ENCODE measurements at regions not wholly inside any gene's neighbourhood (a gene's known extent, or its start where the extent isn't known, plus 50 kb on each side); places are given as distances from the start of the nearest gene placed in this dataset.

DNA sequence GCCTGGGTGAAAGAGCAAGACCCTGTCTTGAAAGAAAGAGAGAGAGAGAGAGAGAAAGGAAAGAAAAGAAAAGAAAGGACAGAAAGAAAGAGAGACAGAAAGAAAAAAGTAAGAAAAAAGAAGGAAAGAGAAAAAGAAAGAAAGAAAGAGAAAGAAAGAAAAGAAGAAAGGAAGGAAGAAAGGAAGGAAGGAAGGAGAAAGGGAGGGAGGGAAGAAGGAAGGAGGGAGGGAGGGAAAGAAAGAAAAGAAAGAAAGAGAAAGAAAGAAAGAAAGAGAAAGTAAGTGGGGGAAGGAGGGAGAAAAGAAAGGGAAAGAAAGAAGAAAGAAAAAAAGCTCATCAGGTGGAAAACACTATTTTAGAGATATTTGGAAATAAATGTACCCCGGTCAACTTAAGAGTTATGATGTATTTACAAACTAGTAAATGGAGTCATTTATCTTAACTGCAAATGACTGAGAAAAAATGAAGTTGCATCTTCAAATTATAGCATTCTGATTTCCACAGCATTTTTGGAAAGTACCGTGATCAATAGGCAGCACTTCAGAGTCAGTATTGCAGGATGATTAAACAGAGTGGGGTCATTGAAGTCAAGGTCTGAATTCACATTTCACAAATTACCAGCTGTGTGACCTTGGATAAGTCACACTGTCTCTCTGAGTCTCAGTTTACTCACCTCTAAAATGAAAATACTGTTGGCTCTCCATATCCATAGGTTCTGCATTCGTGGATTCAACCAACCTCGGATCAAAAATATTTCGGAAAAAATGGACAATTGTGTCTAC is 64.1 kb upstream of the SMAD1 start:
- H3K4me1 ChIP-seq (ENCODE audit: control insufficient read depth, insufficient read depth, low read length): no peaks in the 10 kb centered on the region
- no peak for DNase-seq (ENCODE audit: low read depth, low spot score)
- no peaks in the 10 kb centered on the region for H4K20me1 ChIP-seq (ENCODE audit: control insufficient read depth, insufficient read depth)
- no peak for ATAC-seq
- POLR2A ChIA-PET: no interaction called here
- no TSS peak for BruUV-seq (replicated peaks)
- intact Hi-C loops (cut with micrococcal nuclease; ENCODE audit: unreplicated experiment): no loop called here
- CTCF ChIA-PET: no interaction called here
- no peak overlapping the region for H3K4me3 ChIP-seq
- SMC1A ChIA-PET (ENCODE audit: uncharacterized antibody, unreplicated experiment): interaction anchor here (0.6 kb wide), 1 partner anchor 20 kb away, joined by 3 read pairs; no protein-coding TSS in a partner anchor
- H3K4me2 ChIP-seq (ENCODE audit: control insufficient read depth, insufficient read depth): no peak overlapping the region
- no peaks in the 10 kb centered on the region for H3K36me3 ChIP-seq (ENCODE audit: control insufficient read depth in 2 of 2, insufficient read depth in 2 of 2, low read length in 1 of 2)
- no peak overlapping the region for H2AFZ ChIP-seq (ENCODE audit: control insufficient read depth, low read depth, low read length)
- RAD21 ChIA-PET (ENCODE audit: unreplicated experiment): no interaction called here
- no peaks in the 10 kb centered on the region for H3K27me3 ChIP-seq (replicated peaks in 1 of 2; ENCODE audit: control insufficient read depth in 2 of 2, insufficient read depth in 2 of 2, low read length in 1 of 2)
- no peak overlapping the region for H3K27ac ChIP-seq (ENCODE audit: control insufficient read depth, insufficient read depth)
- WGBS (ENCODE audit: insufficient coverage, insufficient replicate concordance, low lambda C conversion rate, missing lambda C conversion rate): 58% methylated on average over 5 of the region's 5 CpGs
- H3K9me3 ChIP-seq (replicated peaks; ENCODE audit: control insufficient read depth, insufficient read depth, low read length): no peaks in the 10 kb centered on the region; the same call in 2 of the 3 replicates
- no peaks in the 10 kb centered on the region for H3K79me2 ChIP-seq (ENCODE audit: control insufficient read depth, insufficient read depth, low read length)
- no peak for FAIRE-seq
- in situ Hi-C loops (cut with MboI): no loop called here
- no peak overlapping the region for H3K9ac ChIP-seq (ENCODE audit: control insufficient read depth, insufficient read depth, low read length)
- no peak for TF ChIP-seq CEBPZ (IDR thresholded peaks at IDR 0.05; ENCODE audit: low read depth, low read length)
- TF ChIP-seq ASH2L (IDR thresholded peaks at IDR 0.05; ENCODE audit: borderline replicate concordance, low read depth): no peak
- TF ChIP-seq E4F1 (IDR thresholded peaks at IDR 0.05; ENCODE audit: borderline replicate concordance, partially characterized antibody): no peak
- no peak for TF ChIP-seq BRCA1 (IDR thresholded peaks at IDR 0.05; ENCODE audit: low read depth, low read length)
- TF ChIP-seq ZNF687 (IDR thresholded peaks at IDR 0.05): no peak
- TF ChIP-seq, protein P1, sequence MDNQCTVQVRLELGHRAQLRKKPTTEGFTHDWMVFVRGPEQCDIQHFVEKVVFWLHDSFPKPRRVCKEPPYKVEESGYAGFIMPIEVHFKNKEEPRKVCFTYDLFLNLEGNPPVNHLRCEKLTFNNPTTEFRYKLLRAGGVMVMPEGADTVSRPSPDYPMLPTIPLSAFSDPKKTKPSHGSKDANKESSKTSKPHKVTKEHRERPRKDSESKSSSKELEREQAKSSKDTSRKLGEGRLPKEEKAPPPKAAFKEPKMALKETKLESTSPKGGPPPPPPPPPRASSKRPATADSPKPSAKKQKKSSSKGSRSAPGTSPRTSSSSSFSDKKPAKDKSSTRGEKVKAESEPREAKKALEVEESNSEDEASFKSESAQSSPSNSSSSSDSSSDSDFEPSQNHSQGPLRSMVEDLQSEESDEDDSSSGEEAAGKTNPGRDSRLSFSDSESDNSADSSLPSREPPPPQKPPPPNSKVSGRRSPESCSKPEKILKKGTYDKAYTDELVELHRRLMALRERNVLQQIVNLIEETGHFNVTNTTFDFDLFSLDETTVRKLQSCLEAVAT (IDR thresholded peaks at IDR 0.05): no peak
- TF ChIP-seq, protein P2, sequence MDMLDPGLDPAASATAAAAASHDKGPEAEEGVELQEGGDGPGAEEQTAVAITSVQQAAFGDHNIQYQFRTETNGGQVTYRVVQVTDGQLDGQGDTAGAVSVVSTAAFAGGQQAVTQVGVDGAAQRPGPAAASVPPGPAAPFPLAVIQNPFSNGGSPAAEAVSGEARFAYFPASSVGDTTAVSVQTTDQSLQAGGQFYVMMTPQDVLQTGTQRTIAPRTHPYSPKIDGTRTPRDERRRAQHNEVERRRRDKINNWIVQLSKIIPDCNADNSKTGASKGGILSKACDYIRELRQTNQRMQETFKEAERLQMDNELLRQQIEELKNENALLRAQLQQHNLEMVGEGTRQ (IDR thresholded peaks at IDR 0.05; ENCODE audit: borderline replicate concordance, low read depth, low read length): no peak
- TF ChIP-seq SREBF1 (IDR thresholded peaks at IDR 0.05; ENCODE audit: low read length): no peak
- TF ChIP-seq NFYB (IDR thresholded peaks at IDR 0.05; ENCODE audit: insufficient read depth, low read depth, low read length): no peak
- no peak for TF ChIP-seq BHLHE40 (IDR thresholded peaks at IDR 0.05; ENCODE audit: borderline replicate concordance in 1 of 2, low read depth in 2 of 2, low read length in 1 of 2)

Measured in GM12878 (cell line).